Upper lobe of left lung (tissue), 6 donors: ENCODE measurements at regions not wholly inside any gene's neighbourhood (a gene's known extent, or its start where the extent isn't known, plus 50 kb on each side); places are given as distances from the start of the nearest gene placed in this dataset.

Experiments
- ATAC-seq, 2 donors: fragments of 200-7000 bp; cut with Tn5 transposase; one replicate each; pipeline ENCODE4 v1.9.1; 2022; ENCODE audit warnings: mild to moderate bottlenecking in 2 of 2, moderate library complexity in 2 of 2; ENCODE audit not compliant: low FRiP score in 2 of 2
- DNase-seq, 2 donors: peaks; one replicate each; pipeline ENCODE4 v3.0.0-alpha.2; 2019 to 2020
- H3K27ac ChIP-seq, 4 donors: fragments of 200-600 bp; sonication (generic); one replicate each; pipeline ENCODE4 v1.5.1; 2016 to 2019
- H3K27me3 ChIP-seq, 4 donors: fragments of 200-600 bp; sonication (generic); one replicate each; pipeline ENCODE4 v1.5.1; 2017 to 2019
- H3K36me3 ChIP-seq, 4 donors: fragments of 200-600 bp; sonication (generic); one replicate each; pipeline ENCODE4 v1.5.1; 2016 to 2019
- H3K4me1 ChIP-seq, 4 donors: fragments of 200-600 bp; sonication (generic); one replicate each; pipeline ENCODE4 v1.5.1; 2018 to 2019
- H3K4me3 ChIP-seq, 4 donors: fragments of 200-600 bp; sonication (generic); one replicate each; pipeline ENCODE4 v1.5.1; 2017 to 2019; ENCODE audit warnings: mild to moderate bottlenecking in 2 of 4, moderate library complexity in 1 of 4
- H3K9me3 ChIP-seq, 4 donors: fragments of 200-600 bp; sonication (generic); one replicate each; pipeline ENCODE4 v1.5.1; 2018 to 2019
- CTCF ChIP-seq, 6 experiments: fragments of 450-650 bp in 4 of 6; fragments of 200-600 bp in 2 of 6; sonication (generic) in 2 of 6; IDR thresholded peaks; one replicate each; pipeline ENCODE4 v1.5.1; 2016 to 2019; ENCODE audit warnings: antibody characterized with exemption in 6 of 6
- EP300 ChIP-seq, 4 donors: sonication (generic); formaldehyde crosslinking; IDR thresholded peaks; one replicate each; pipeline ENCODE4 v1.5.1; 2017; ENCODE audit warnings: antibody characterized with exemption in 4 of 4, control low read depth in 2 of 4
- POLR2A ChIP-seq, 4 donors: fragments of 450-650 bp; IDR thresholded peaks; one replicate each; pipeline ENCODE4 v1.5.1; 2016 to 2017; ENCODE audit warnings: antibody characterized with exemption in 4 of 4, mild to moderate bottlenecking in 2 of 4
- POLR2AphosphoS5 ChIP-seq, 2 donors: sonication (generic); formaldehyde crosslinking; IDR thresholded peaks; one replicate each; pipeline ENCODE4 v1.5.1; 2017; ENCODE audit warnings: antibody characterized with exemption in 2 of 2
- WGBS, 2 donors: methylation state at CpG; one replicate each; pipeline ENCODE4 v1.1.5; 2017 to 2018; 5-methylcytosine and 5-hydroxymethylcytosine counted together
- donor health status: DM: no; HTN: no; CAD: no; lungs with moderate emphysema.
- donor health status: DM: no; HTN: yes; CAD: no; lungs with severe emphysema.

GRCh38 chr2:150735894-150736498 is 248.5 kb upstream of the RND3 start:
- no peak for TF ChIP-seq EP300 (IDR thresholded peaks at IDR 0.05)
- no peak for TF ChIP-seq CTCF (IDR thresholded peaks at IDR 0.05)
- TF ChIP-seq POLR2AphosphoS5 (IDR thresholded peaks at IDR 0.05), result no peak
- no peak for TF ChIP-seq POLR2A (IDR thresholded peaks at IDR 0.05)
- no peak overlapping the region for H3K27ac ChIP-seq
- H3K4me3 ChIP-seq, result no peak overlapping the region
- 76 to 82% methylated on average over 5 of the region's 5 CpGs for whole genome bisulfite sequencing, 2 donors
- no peaks in the 10 kb centered on the region for H3K36me3 ChIP-seq
- no peaks in the 10 kb centered on the region for H3K27me3 ChIP-seq
- ATAC-seq (no peak), DNase-seq (no peak)
- no peaks in the 10 kb centered on the region for H3K9me3 ChIP-seq
- H3K4me1 ChIP-seq, result no peaks in the 10 kb centered on the region

GRCh38 chr2:150733051-150733618 is 245.7 kb upstream of the RND3 start:
- Histone ChIP-seq H3K4me3 (no peak overlapping the region), H3K36me3 (no peaks in the 10 kb centered on the region), H3K9me3 (no peaks in the 10 kb centered on the region), H3K27ac (no peak overlapping the region), H3K27me3 (no peaks in the 10 kb centered on the region), H3K4me1 (no peaks in the 10 kb centered on the region)
- DNase-seq, result no peak
- no peak for TF ChIP-seq POLR2AphosphoS5 (IDR thresholded peaks at IDR 0.05)
- TF ChIP-seq POLR2A (IDR thresholded peaks at IDR 0.05), result no peak
- no peak for TF ChIP-seq CTCF (IDR thresholded peaks at IDR 0.05)
- TF ChIP-seq EP300 (IDR thresholded peaks at IDR 0.05), result no peak
- WGBS, 2 donors, result 69 to 71% methylated on average over 4 of the region's 4 CpGs
- ATAC-seq, result no peak

DNA sequence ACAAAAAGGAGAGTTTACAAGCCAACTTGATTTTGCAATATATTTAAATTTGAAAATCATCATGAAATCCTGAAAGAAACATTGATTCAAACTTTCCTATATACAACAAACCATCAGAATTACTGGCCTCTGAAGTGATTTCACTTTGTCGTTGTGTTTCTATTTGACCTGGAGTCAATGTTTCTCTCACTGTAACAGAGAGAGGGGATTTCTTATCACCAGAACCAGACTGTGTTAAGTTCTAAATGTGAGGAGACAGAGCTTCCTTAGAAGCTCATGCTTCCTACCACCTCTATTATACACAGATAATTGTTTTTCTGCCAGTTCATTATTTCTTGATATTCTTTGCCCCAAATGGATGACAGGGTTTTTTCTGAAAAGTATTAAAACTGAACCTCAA is 245.0 kb upstream of the RND3 start:
- H3K27me3 ChIP-seq, result no peaks in the 10 kb centered on the region
- H3K27ac ChIP-seq, result no peak overlapping the region
- H3K36me3 ChIP-seq, result no peaks in the 10 kb centered on the region
- no peaks in the 10 kb centered on the region for H3K9me3 ChIP-seq
- WGBS, 2 donors, result 9 to 18% methylated on average over 1 of the region's 1 CpG
- H3K4me1 ChIP-seq, result no peaks in the 10 kb centered on the region
- H3K4me3 ChIP-seq, result no peak overlapping the region
- DNase-seq (no peak), ATAC-seq (no peak)
- TF ChIP-seq EP300 (IDR thresholded peaks at IDR 0.05) (no peak), POLR2A (IDR thresholded peaks at IDR 0.05) (no peak), POLR2AphosphoS5 (IDR thresholded peaks at IDR 0.05) (no peak)

DNA sequence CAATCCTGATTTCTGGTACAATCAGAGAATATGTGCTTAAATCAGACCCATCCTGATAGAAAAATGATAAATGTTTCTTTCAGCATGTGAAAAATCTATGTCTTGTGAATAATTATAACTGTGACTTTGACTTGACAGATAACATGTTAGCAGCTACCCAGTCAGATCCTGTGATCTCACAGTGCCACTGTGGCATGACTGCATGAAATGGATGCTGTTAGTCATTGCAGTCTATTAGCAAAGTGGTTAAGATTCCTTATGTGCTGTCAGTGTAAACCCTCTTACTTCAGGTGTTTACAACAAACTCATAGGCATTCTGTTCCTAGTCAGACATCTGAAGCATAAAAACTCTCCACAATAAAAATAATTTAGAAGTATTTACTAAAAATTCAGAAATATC is 244.6 kb upstream of the RND3 start:
- Histone ChIP-seq H3K4me3 (no peak overlapping the region), H3K27me3 (no peaks in the 10 kb centered on the region), H3K4me1 (no peaks in the 10 kb centered on the region), H3K36me3 (no peaks in the 10 kb centered on the region), H3K9me3 (no peaks in the 10 kb centered on the region), H3K27ac (no peak overlapping the region)
- TF ChIP-seq CTCF (IDR thresholded peaks at IDR 0.05) (no peak), EP300 (IDR thresholded peaks at IDR 0.05) (no peak), POLR2A (IDR thresholded peaks at IDR 0.05) (no peak), POLR2AphosphoS5 (IDR thresholded peaks at IDR 0.05) (no peak)
- ATAC-seq, result no peak
- DNase-seq, result no peak

DNA sequence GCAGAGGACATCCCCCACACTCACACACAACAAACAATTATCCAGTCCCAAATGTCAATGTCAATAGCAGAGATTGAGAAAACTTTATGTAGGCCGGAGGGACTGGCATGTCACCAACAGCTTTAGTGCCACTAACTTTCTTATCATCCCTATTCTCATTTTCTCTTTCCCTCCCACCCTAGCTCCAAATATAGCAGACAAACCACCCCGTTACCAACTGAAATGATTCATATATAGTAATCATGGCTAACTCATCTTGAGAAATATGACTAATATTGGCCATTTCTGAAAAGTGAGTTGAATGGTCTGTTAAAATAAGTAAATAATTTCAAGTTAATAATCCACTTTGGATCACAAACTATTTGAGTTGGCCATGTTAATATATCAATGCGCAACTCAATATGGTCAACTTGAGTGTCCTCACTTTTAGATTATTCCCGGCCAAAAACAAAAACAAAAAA is 242.1 kb upstream of the RND3 start:
- Histone ChIP-seq H3K27ac (no peak overlapping the region), H3K4me1 (no peaks in the 10 kb centered on the region), H3K27me3 (no peaks in the 10 kb centered on the region), H3K4me3 (no peak overlapping the region), H3K36me3 (no peaks in the 10 kb centered on the region), H3K9me3 (no peaks in the 10 kb centered on the region)
- no peak for TF ChIP-seq POLR2A (IDR thresholded peaks at IDR 0.05)
- TF ChIP-seq POLR2AphosphoS5 (IDR thresholded peaks at IDR 0.05), result no peak
- TF ChIP-seq EP300 (IDR thresholded peaks at IDR 0.05), result no peak
- no peak for TF ChIP-seq CTCF (IDR thresholded peaks at IDR 0.05)
- DNase-seq, result no peak
- 87% methylated on average over 4 of the region's 4 CpGs for WGBS, 2 donors
- ATAC-seq, result no peak
